OCI-M1 (cell line): ENCODE measurements at regions not wholly inside any gene's neighbourhood (a gene's known extent, or its start where the extent isn't known, plus 50 kb on each side); places are given as distances from the start of the nearest gene placed in this dataset.

Experiments used
- DNase-seq: peaks from one replicate; lab custom pipeline; 2025; lab: John Stamatoyannopoulos, UW

DNA sequence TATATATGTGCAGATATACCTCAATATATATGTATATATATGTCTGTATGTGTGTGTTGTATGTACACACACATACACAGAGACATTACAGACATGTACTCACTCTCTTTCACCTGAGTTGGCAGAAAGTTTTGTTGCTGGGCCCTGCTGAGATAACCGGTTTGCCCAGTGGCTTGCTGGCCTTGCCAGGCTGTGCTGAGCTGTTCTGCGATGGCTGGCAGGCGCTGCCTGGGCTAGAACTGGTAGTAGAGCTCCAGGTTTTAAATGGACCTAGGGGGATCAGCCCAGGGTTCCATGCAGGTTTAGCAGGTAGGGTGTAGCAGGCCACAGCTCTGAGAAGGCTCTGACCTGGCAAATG, 394.3 kb downstream of the GADD45G start:
- DNase-seq, result no peak

DNA sequence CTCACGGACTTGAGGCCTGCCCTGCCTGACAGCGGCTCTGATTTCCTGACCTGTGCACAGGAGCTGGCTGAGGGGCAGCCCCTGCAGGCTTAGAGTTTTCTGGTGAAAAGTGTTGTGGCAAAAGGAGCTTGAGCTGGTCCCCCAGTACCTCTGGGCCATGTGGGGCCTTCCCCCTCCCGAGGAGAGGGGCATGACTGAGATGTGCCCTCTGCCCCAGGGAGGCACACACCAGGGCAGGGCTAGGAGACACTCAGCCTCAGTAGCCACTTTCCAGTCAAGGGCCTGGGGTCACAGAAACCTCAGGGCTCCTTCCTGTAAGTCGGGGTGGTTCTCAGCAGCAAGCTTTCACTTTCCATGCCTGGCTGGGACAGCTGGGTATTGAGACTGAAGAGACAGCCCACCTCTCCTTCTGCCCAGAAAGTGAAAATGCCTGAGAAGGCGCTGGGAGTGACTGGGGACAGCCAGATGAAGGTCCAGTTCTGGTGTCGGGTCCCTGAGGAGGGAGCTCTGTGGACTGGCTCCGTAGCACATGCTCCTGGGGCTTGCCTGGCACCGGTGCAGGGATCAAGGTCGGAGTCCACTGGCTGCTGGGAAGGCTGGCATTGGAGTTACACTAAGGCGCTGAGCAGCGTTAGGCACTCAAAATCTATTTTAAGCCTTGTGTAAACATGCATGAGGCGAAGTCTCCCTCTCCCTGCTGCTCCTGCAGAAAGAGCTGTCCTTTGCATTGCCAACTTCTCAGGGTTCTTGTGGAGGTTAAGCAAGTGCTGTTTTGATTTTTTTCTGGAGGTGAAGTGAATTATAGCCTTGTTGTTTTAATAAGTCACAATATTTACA, 394.9 kb downstream of the GADD45G start:
- peak; percentile 33 for DNase-seq

DNA sequence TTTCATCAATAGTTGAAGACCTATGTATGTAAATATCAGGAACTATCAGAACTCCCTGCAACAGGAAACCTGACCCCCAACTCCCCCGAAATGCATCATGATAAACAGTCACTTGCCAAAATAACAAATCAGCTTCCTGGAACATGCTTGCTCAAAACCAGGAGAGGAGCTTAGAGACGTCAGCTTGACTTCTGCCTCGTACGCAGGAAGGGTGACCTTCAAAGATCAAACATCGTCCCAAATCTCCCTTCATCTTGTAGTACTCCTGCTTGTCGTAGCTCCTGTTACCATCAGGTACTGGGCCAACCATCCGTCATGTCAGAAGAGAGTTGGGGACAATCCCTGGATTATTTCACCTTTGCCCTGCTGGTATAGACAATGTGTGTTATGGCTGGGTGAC, 396.1 kb downstream of the GADD45G start:
- DNase-seq, result no peak

DNA sequence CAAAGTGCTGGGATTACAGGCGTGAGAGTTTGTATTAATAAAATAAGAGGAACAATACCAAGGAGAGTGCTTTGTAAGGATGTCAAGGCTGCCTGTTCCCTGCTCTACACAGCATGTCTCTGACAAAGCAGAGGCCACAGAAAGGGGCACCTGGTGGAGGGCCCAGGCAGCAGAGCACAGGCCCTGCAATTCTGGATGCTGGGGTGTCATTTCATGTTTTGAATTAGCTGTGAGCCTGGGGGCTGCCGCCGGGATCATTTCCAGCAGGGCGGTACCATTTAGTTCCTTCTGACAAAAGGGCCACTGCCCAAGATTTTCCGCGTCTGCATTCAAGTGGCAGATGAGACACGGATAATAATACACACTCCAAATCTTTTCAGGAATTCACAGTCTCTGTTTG, 396.9 kb downstream of the GADD45G start:
- DNase-seq, result no peak

DNA sequence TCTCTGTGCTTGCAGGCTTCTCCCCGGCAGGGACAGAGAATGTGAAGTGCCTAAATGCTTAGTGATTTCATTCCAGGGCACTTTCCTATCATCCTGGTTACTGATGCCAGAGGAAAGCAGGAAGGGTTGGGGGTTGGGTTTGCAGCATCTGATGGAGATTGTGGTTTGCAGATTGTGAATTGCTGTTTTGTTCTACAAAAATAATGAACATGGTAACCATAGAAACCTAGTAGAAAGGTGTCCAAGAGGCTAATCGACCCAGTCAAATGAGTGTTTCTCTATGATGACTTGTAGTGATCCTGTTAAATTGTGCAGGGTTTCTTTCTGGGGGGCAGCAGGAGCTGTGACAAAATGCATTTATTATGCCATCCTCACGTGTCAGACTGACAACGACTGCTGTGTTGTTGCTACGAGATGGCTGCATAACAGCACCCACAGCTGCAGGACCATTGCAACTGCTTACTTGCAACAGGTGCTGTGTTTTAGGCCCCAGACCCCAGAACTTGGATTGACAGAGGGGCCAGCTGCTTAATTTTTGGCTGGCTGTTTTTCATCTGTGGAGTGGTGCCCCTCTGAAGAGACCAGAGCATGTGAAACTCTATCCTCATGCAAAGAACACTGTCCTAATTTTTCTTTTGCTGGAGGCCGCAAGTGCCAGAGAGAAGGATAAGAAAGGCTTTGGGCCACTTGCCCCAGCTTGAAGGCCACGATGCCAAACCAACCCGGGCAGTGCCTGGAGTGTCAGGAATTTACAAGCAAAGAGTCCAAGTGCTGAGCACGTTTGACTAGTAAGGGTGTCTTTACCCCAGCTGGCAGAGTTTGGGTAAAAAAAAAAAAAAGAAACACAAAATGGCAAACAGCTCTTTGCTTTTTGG, 397.8 kb downstream of the GADD45G start:
- DNase-seq, result no peak

DNA sequence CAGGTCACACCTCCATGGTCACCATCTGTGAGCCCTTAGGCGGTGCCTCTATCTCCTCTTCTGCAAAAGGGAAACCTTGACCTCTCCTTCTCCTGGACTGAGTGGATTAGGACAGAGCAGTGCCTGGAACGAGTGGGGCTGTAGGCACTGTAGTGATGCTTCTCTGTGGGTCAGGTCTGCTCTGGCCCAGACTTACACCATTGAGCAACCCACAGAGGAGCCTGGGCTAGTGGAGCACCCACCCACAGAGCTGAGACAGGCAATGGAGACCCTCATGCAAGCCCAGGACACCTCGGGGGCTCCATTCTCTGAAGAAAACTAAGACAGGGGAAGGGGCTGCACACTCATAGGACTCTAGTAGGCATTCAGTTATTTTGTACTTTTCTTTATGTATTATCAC, 400.6 kb downstream of the GADD45G start:
- no peak for DNase-seq

DNA sequence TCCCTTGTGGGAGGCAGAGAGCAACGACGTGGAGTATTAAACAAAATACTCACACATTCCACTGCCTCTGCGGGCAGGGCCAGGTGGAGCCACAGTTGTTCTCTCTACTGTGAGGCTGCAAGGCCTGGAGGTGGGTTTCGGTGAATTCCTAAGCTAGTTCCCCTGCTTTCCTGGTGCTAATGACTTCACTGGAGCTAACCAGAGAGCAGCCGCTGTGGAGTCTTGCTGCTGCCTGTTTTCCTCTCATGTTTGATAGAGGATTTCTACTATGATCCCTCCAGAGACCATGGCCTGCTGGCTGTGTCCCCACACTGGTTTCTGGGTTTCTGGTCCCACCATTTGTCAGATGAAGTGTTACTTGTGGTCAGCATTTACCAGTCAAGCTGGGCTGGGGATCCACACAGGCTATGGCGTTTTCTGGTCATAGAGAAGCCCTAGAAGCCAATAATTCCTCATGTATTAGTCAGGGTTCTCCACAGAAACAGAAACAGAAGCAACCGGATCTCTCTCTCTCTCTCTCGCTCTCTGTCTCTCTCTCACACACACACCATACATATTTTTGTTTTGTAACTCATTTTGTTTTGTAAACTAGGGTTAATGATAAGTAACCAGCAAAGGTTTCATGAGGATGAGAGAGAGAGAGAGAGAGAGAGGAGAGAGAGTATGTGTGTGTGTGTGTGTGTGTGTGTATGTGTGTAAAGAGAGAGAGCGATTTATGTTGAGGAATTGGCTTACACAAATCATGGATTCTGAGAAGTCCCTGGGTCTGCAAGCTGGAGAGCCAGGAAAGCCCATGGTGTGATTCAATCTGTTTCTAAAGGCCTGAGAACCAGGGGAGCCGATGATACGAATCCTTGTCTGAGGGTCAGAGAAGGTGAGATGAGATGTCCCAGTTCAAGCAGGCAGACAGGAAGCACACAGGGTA, 403.0 kb downstream of the GADD45G start:
- no peak for DNase-seq

DNA sequence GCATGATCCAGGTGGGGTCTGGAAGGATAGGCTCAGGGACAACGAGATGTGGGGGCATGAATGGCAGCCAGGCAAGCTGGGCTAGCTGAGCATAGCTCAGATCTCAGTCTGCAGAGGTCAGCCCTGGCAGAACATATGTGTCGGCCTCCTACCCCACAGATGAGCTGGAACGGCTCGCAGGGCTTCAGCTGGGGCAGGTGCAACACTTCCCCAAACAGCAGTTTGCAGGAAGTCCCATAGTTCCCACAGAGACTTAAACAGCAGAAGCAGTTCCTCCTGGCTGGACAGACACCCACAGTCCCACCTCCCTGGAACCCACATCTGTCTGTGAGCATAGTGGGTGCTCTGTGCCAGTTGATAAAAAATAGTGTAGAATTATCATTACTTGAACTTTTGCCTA, 404.6 kb downstream of the GADD45G start:
- no peak for DNase-seq

DNA sequence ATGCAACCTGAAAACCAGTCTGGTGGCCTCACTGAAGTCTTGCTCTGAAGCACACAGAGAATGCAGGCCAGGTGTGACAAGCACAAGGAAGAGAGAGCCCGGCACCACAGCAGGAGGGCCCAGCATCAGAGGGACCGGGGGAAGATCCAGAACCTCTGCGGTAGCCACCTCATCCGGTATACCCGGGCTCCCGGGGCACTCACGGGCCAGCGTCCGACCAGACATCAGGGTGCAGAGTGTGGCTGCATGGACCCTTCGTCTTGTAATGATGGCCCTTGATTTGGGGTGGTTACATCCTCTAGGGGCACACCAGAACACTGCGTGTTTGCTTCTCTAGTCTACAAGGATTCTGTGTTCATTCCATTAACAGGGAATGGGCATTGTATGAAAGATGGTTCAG, 406.0 kb downstream of the GADD45G start:
- DNase-seq, result no peak

DNA sequence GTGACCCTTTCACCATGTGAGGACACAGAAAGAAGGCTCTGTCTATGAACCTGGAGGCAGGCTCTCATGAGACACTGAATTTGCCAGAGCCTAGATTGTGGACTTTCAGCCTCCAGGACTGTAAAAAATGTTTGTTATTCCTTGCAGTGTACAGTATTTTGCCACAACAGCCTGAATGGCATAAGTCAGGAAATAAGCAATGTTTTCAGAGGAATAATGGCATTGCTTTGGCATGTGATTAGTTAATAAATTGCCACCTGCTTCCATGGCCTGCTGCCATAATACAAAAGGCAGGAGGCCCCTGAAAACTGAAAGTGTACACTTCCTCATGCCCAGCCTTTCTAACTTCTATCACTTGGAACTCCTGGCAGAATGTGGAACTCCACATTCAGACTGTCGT, 408.1 kb downstream of the GADD45G start:
- DNase-seq, result no peak

DNA sequence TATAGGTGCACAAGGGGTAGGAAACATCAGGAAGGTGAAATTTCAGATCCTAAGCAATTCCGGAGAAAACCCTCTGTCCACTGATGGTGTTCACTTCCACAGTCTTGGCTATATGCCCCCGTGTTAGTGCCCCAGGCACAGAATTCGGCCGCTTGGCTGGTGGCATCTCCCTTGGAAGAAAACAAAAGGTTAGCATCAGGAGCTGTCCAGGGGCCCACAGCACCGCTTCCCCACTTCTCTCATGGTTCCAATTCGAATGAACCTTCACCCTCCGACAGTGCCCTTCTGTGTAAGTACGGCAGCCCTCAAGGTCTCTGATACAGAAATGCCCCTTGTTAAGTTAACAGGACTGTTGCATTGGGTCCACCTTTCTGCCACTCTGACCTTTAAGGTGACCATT, 409.0 kb downstream of the GADD45G start:
- DNase-seq, result no peak

DNA sequence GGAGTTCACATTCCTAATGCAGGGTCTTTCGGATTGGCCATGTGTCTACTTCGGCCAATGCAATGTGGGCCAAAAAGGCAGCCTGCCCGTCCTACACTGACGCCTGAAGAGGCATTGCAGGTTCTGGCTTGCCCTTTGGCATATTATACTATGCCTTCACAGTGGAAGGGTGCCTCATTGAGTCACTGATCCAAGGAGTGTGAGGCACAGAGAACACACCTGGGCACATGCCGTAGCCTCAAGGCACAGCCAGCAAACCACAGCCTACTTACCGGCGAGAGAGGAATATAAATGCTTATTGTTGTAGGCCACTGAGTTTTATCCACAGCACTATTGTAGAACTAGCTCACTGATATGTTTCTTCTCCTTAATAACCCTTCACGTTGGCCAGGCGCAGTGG, 409.6 kb downstream of the GADD45G start:
- no peak for DNase-seq

DNA sequence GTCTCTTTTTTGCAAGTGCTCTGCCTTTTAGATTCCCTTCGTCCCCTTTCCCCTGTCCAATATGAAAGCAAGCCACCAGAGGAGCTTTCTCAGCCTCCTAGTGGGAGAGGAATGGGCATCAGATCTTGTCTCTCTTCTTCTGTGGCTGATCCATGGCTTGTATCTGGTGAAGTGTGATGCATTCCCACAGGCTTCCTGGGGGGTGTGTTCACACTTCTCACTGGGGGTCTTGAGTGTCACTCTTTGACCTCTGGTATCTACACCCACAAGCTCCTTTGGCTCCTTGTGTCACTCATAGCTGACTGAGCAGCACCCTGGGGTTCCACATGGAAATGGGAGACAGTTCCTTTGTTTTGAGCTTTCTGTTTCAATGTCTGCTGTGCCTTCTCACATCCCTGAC, 411.5 kb downstream of the GADD45G start:
- DNase-seq, result no peak

DNA sequence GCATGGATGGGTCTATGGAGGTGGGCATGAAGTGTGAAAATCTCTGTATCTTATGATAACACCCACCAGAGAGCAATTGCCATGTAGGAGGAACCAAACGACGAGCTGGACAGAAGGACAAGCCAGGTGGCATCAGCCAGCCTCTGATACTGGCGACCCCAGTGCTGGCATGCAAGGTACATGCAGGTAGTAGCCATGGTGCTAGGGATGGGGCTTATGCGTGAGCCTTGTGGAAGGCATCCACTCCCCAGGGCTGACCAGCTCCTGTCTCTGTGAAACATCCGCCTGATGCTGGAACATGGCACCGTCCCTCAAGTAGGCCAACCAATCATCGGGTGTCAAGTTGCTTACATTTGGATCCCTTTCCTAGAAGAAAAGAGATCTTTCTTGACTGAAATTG, 412.9 kb downstream of the GADD45G start:
- no peak for DNase-seq

DNA sequence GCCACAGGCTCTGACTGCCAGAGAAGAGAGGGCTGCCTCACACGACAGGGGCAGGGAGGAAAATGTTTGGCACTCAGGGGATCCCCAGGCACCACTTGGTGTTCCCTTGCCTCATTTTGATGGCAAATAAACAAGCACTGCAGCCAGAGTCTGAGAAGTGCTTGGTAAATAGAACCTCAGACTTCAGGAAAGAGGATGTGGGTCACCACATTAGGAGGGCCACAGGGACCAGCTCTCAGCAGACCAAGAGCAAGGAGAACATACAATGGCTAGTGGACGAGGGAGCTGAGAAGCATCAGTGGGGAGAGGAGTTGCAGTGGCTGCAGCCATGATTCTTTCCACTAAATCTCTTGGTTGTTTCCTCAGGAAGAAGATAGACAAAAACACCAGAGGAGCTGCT, 413.9 kb downstream of the GADD45G start:
- DNase-seq, result no peak

DNA sequence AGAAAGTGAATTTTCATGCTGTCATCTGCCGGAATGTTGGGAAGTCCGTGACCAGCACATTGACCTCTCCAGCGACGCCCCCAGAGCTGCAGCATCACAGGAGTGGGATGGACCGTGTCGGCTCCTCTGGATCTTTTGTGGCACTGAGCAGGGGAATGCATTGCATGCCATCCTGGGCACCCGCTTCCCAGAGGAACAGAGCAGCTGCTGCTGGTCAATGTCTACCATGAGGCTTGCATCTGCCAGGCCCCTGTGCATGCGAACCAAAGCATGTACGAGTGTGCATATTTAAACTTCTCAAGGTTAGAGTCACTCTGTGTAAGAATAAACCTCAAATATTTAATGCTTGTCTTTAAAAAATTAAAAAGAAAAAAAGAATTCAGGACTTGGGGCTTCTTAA, 414.8 kb downstream of the GADD45G start:
- no peak for DNase-seq

DNA sequence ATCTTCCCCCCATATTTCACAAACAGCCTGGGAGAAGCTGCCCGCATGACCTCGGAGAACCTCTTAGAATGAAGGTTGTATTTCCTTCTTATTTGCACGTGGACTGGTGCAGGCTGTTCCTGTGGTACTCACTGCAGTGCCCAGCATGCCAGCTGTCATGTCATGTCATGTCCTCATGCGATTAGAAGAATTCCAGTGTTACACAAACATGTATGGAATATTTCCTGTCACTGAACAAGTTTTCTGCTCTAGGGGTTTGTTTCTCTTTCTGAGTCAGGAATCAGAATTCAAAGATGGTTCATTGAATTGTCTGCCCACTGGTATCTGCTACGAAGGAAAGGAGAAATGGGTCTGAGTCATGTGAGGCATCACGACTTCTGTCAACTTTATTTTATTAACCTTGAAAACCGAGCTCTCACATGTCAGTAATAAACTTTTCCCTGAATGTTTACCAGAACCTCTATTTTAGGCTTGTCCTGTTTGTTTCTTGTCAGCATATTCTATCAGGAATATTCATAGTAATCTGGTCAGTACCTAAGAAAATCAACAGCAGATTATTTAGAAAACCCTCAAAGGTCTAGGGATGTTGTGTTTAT, 415.6 kb downstream of the GADD45G start:
- no peak for DNase-seq

DNA sequence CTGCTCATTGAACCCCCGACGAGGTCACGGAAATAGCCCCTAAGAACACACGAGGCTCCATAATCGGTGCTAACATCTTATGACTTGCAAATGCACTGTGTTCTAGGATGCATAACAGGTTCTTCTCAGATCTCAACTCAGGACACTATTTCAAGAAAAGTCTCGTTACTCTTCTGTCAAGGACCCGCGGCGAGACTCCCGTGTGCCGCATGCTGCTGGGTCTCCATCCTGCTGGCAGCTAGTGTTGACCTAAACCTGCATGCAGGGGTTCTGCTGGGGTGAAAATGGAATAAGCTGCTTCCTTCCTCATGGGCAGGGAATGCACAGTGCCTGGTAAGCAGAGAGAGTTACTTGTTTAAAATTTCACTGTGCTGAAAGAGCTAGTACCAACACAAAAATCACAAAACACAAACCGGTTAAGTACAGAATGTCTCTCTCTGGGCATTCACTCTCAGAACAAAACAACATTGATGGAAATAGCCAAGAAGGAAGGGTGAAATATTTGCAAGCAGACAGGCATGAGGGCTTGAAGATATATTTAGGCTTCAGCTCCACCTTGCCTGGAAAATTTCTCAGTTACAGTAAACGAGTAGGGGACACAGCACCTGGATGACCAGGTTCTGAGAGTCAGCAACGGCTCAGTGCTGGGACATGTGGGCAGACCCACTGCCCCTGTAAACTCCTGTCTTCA, 416.5 kb downstream of the GADD45G start:
- no peak for DNase-seq

DNA sequence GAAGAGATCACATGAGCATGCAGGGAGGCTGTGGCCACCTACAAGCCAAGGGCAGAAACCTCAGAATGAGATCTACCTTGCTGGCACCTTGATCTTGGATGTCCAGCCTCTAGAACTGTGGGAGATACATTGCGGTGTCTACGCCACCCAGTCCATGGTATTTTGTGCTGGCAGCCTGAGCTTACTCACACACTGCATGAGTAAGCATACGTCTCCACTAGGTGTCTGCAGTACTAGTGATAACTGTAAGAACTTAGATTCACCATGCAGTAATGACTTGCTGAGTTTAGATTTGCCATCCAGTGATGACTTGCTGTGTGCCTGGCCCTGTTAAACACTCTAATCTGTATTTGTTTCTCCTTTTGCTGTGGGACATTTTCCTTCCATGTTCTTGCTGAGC, 417.7 kb downstream of the GADD45G start:
- no peak for DNase-seq

DNA sequence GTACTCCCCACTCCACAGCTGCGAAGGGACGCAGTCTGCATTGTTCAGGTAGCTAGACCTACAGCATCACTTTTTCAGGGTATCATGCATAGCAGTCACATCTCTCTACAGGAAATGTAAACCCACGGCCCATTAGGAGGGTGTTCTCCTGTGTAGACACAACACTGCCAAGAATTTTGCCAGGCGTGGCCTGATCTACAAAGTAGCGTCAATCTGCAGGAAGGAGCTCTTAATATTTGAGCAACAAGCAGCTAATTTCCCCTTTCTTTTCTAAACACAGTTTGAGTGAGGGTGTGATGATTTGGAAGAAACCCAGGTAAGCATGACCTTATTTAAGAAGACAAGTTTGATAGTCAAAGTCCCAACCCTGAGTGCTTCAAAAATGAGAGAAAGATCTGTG, 419.0 kb downstream of the GADD45G start:
- no peak for DNase-seq

DNA sequence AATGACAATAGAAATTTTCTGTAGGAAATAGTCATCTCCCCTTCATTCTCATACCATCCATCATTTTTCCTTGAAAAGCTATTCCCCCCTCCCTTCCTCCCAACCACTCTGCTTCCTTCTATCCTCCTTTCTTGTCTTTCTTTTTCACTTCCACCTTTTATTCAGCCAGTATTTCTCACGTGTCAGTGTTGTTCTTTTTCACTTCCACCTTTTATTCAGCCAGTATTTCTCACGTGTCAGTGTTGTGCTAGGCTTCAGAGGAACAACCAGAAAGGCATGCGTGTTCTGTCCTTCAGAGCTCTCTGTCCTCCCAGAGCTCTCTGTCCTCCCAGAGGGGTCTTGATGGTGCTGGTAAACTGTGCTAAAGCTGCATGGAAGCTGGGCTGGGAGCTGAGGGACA, 419.6 kb downstream of the GADD45G start:
- DNase-seq, result no peak
